Spinal cord (tissue), 9 donors: ENCODE measurements at regions not wholly inside any gene's neighbourhood (a gene's known extent, or its start where the extent isn't known, plus 50 kb on each side); places are given as distances from the start of the nearest gene placed in this dataset.

ENCODE experiments used
- DNase-seq, 6 donors: peaks; one replicate each; pipeline versions ENCODE4 v3.0.0 to v3.0.0-alpha.2; 2013 to 2015; ENCODE audit warnings: low spot score in 6 of 6, low read depth in 4 of 6
- H3K27ac ChIP-seq: one replicate; pipeline ENCODE4 v1.5.1; 2013; ENCODE audit warnings: low read depth, low read length, control low read depth
- H3K27me3 ChIP-seq: one replicate; pipeline ENCODE4 v1.6.1; 2013; ENCODE audit warnings: low read length; ENCODE audit not compliant: control insufficient read depth, insufficient read depth
- H3K36me3 ChIP-seq: one replicate; pipeline ENCODE4 v1.6.1; 2013; ENCODE audit warnings: low read length; ENCODE audit not compliant: control insufficient read depth, insufficient read depth
- H3K4me1 ChIP-seq: one replicate; pipeline ENCODE4 v1.6.1; 2013; ENCODE audit warnings: low read length; ENCODE audit not compliant: control insufficient read depth, insufficient read depth
- H3K4me3 ChIP-seq: one replicate; pipeline ENCODE4 v1.5.1; 2013; ENCODE audit warnings: low read depth, low read length, control low read depth
- H3K9me3 ChIP-seq: one replicate; pipeline ENCODE4 v1.6.1; 2013; ENCODE audit warnings: low read length; ENCODE audit not compliant: control insufficient read depth, insufficient read depth
- WGBS: methylation state at CpG from one replicate; pipeline ENCODE4 v1.1.5; 2013; ENCODE audit warnings: missing lambda C conversion rate; ENCODE audit not compliant: insufficient coverage; 5-methylcytosine and 5-hydroxymethylcytosine counted together
- donor health status: healthy.

GRCh38 chr3:66778777-66779176 is 219.3 kb upstream of the KBTBD8 start:
- Histone ChIP-seq H3K27me3 (no peaks in the 10 kb centered on the region), H3K4me1 (no peaks in the 10 kb centered on the region)

DNA sequence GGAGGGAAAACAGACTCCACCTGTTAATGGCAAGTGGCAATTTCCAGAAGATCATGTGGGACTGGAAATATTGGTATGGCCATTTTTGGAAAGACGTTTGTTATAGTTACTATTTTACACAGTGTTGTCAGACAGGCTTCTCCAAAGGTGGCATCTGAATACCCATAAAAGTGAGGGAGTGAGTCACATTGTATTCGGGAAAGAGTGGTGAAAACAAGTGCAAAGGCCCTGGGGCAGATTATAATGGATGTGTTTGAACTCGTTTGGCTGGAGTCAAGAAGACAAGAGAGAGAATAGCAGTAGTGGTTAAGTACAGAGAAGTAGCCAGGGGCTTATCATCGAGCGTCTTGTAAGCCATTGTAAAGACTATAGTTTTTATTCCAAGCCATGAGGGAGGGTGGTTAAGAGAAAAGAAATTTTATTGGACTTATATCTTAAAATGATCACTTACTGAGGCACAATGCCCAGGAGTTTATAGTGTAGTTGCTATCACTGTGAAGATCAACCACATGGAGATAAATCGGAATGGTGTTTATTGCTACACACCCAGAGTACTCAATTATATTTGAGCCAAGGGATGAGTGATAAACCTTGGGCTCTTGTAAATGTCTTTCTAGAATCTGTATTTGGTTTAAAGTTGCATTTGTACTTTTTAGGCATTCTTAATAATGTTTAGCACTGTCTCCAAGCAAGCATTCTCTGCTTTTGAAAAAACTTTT is 212.8 kb upstream of the KBTBD8 start:
- H3K27me3 ChIP-seq, result no peaks in the 10 kb centered on the region
- no peaks in the 10 kb centered on the region for H3K9me3 ChIP-seq
- WGBS, result 82% methylated on average over 3 of the region's 6 CpGs
- H3K36me3 ChIP-seq, result no peaks in the 10 kb centered on the region
- no peak overlapping the region for H3K4me3 ChIP-seq
- H3K27ac ChIP-seq, result no peak overlapping the region
- no peaks in the 10 kb centered on the region for H3K4me1 ChIP-seq
- DNase-seq, result no peak

More at GRCh38 chr3:66778777-66779176, 219.3 kb upstream of the KBTBD8 start:
- DNase-seq, result no peak
- no peak overlapping the region for H3K27ac ChIP-seq
- 100% methylated on average over 2 of the region's 3 CpGs for WGBS
- H3K4me3 ChIP-seq, result no peak overlapping the region
- H3K9me3 ChIP-seq, result no peaks in the 10 kb centered on the region
- H3K36me3 ChIP-seq, result no peaks in the 10 kb centered on the region

- H3K27me3 ChIP-seq, result no peaks in the 10 kb centered on the region
- DNase-seq, result peak in 1 of 6 donors; percentile 17
- no peaks in the 10 kb centered on the region for H3K36me3 ChIP-seq
- WGBS, result 82% methylated on average over 4 of the region's 5 CpGs
- H3K27ac ChIP-seq, result no peak overlapping the region
- no peaks in the 10 kb centered on the region for H3K9me3 ChIP-seq
- H3K4me1 ChIP-seq, result peaks cover 6% of the 10 kb centered on the region
- H3K4me3 ChIP-seq, result no peak overlapping the region
Observed at GRCh38 chr3:66789580-66790237, 208.4 kb upstream of the KBTBD8 start.

DNA sequence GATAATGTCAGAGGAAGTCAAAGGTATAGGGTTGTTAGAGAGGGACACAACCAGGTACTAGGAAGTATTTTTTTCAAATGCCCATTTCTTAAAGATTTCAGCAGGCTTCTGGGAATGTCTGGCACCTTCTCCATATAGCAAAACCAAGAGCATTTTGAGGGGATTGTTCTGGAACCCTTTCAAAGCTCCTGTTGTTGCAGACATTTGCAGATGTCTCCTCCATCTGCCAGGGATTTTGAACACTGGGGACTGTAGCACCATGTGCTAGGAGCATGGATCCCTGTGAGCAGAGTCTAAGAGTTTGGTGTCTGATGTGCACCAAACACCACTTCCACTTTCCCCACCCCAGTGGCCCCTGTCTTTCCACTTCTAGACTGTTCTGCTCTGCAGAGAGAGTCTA is 206.0 kb upstream of the KBTBD8 start:
- no peaks in the 10 kb centered on the region for H3K36me3 ChIP-seq
- H3K4me1 ChIP-seq, result peaks cover 12% of the 10 kb centered on the region
- H3K4me3 ChIP-seq, result no peak overlapping the region
- peaks cover 3% of the 10 kb centered on the region for H3K9me3 ChIP-seq
- peak in 1 of 6 donors; percentile 81 for DNase-seq
- no peaks in the 10 kb centered on the region for H3K27me3 ChIP-seq
- no peak overlapping the region for H3K27ac ChIP-seq

- H3K4me1 ChIP-seq, result peaks cover 23% of the 10 kb centered on the region
- no peaks in the 10 kb centered on the region for H3K27me3 ChIP-seq
- H3K9me3 ChIP-seq, result peaks cover 3% of the 10 kb centered on the region
- DNase-seq, result no peak
- H3K4me3 ChIP-seq, result no peak overlapping the region
- no peaks in the 10 kb centered on the region for H3K36me3 ChIP-seq
- H3K27ac ChIP-seq, result no peak overlapping the region
- WGBS, result 48% methylated on average over 3 of the region's 4 CpGs
Observed at GRCh38 chr3:66795365-66795764, 202.7 kb upstream of the KBTBD8 start.

GRCh38 chr3:66796343-66796742 is 201.8 kb upstream of the KBTBD8 start:
- peaks cover 23% of the 10 kb centered on the region for H3K4me1 ChIP-seq
- no CpG with 5 or more reads among the region's 1 CpG for WGBS
- H3K27me3 ChIP-seq, result no peaks in the 10 kb centered on the region
- no peak overlapping the region for H3K4me3 ChIP-seq
- peaks cover 3% of the 10 kb centered on the region for H3K9me3 ChIP-seq
- no peak for DNase-seq
- no peaks in the 10 kb centered on the region for H3K36me3 ChIP-seq
- H3K27ac ChIP-seq, result no peak overlapping the region

DNA sequence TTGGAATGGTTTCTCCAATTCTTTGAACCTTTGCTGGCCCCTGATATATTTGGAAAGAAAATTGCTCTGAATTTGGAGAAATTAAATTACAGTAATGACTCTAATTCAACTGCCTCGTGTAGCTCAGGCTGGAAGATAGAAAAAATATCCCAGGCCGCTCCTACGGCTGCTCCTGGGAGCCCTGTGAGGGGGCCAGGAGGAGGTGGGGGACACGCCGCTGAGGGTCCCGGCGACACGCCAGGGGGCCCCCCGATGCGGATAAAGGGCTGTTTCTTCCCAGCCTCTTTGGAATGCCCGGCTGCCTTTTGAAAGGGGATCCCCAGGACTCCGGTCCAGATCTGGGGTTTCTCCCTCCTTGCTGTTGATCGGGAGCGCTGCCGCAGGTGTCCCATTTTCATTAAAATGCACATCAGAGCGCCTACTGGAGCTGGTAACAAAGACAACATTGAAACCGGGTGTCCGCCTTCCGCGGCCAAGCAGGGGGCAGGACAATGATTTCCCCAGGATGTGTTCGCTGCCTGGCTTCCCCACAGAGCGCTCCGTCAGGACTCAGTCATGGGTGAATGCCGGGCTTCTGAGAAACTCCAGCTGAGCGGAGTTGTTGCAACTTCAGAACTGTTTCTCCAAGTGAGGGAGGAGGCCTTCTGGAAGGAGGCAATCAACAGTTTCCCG is 200.1 kb upstream of the KBTBD8 start:
- peak overlapping the region; percentile 26 for H3K4me3 ChIP-seq
- WGBS, result 4% methylated on average over 26 of the region's 26 CpGs
- peaks cover 23% of the 10 kb centered on the region for H3K4me1 ChIP-seq
- peak overlapping the region; percentile 67 for H3K27ac ChIP-seq
- peak in 5 of 6 donors; percentile 51 to 89 (median 57) for DNase-seq
- no peaks in the 10 kb centered on the region for H3K36me3 ChIP-seq
- no peaks in the 10 kb centered on the region for H3K27me3 ChIP-seq
- H3K9me3 ChIP-seq, result peaks cover 3% of the 10 kb centered on the region

DNA sequence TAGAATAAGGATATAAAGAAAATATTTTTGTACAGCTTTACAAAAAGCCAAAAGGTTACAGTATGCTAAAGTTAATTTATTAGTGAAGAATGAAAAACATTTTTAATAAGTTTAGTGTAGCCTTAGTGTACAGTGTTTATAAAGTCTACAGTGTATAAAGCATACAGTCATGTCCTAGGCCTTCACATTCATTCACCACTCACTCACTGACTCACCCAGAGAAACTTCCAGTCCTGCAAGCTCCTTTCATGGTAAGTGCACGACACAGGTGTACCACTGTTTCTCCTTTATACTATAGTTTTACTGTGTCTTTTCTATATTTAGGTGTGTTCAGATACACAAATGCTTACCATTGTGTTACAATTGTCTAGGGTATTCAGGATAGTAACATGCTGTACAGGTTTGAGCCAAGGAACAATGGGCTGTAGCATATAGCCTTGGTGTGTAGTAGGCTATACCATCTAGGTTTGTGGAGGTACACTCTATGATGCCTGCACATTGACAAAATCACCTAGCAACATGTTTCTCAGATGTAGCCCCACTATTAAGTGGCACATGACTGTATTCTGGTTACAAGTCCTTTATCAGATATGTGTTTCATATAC is 197.1 kb upstream of the KBTBD8 start:
- Histone ChIP-seq H3K27me3 (no peaks in the 10 kb centered on the region), H3K4me1 (peaks cover 11% of the 10 kb centered on the region), H3K36me3 (no peaks in the 10 kb centered on the region), H3K4me3 (no peak overlapping the region), H3K9me3 (peaks cover 3% of the 10 kb centered on the region), H3K27ac (no peak overlapping the region)
- DNase-seq, result no peak
- no CpG with 5 or more reads among the region's 1 CpG for WGBS

- no peak for DNase-seq
- Histone ChIP-seq H3K4me3 (no peak overlapping the region), H3K27ac (no peak overlapping the region), H3K27me3 (no peaks in the 10 kb centered on the region), H3K4me1 (peaks cover 6% of the 10 kb centered on the region), H3K9me3 (no peaks in the 10 kb centered on the region), H3K36me3 (no peaks in the 10 kb centered on the region)
- WGBS, result 43% methylated on average over 1 of the region's 2 CpGs
Observed at GRCh38 chr3:66803206-66803605, 194.9 kb upstream of the KBTBD8 start.
